K562 (cell line): ENCODE measurements at regions not wholly inside any gene's neighbourhood (a gene's known extent, or its start where the extent isn't known, plus 50 kb on each side); places are given as distances from the start of the nearest gene placed in this dataset.

ENCODE experiments used
- DDX20 ChIP-seq: fragments of 450-650 bp; IDR thresholded peaks from 2 replicates; pipeline ENCODE4 v1.6.1; 2016; ENCODE audit warnings: missing genetic modification characterization, low read depth, mild to moderate bottlenecking, missing compliant biosample characterization, moderate library complexity
- E2F4 ChIP-seq: sonication (generic); formaldehyde crosslinking; IDR thresholded peaks from 2 replicates; pipeline ENCODE4 v1.8.0; 2022; ENCODE audit warnings: mild to moderate bottlenecking, low read depth, missing genetic modification reagents
- GABPA ChIP-seq: fragments of 200-800 bp; sonication (Bioruptor generic); conservative IDR thresholded peaks from 2 replicates; pipeline ENCODE4 v1.6.1; 2016; ENCODE audit warnings: low read depth, missing genetic modification characterization, missing compliant biosample characterization
- IFI16 ChIP-seq: fragments of 250-450 bp; sonication (Bioruptor Pico); IDR thresholded peaks from 2 replicates; pipeline ENCODE4 v2.1.2; 2022; ENCODE audit warnings: mild to moderate bottlenecking, inconsistent platforms
- KDM5B ChIP-seq: fragments of 200-600 bp; sonication (generic); IDR thresholded peaks from 2 replicates; pipeline ENCODE4 v1.6.1; 2012; ENCODE audit warnings: low read depth, mild to moderate bottlenecking, moderate library complexity, low read length, control low read depth, inconsistent platforms; ENCODE audit not compliant: insufficient replicate concordance
- MAFK ChIP-seq: IDR thresholded peaks from 2 replicates; pipeline ENCODE4 v1.6.1; 2011; ENCODE audit warnings: low read length, improper control_type of control experiment
- MCM3 ChIP-seq: fragments of 450-650 bp; IDR thresholded peaks from 2 replicates; pipeline ENCODE4 v1.6.1; 2016
- MEF2A ChIP-seq: IDR thresholded peaks from 2 replicates; pipeline ENCODE4 v1.6.1; 2011; ENCODE audit warnings: low read depth, mild to moderate bottlenecking, low read length, moderate library complexity; ENCODE audit not compliant: control insufficient read depth
- NFIC ChIP-seq: fragments of 450-650 bp; IDR thresholded peaks from 2 replicates; pipeline ENCODE4 v1.6.1; 2017; ENCODE audit warnings: mild to moderate bottlenecking, inconsistent platforms
- RERE ChIP-seq: sonication (generic); formaldehyde crosslinking; IDR thresholded peaks from 2 replicates; pipeline ENCODE4 v1.8.0; 2023; ENCODE audit warnings: missing genetic modification reagents, mild to moderate bottlenecking, borderline replicate concordance
- SIX5 ChIP-seq, 2 experiments: IDR thresholded peaks; 2 replicates each; pipeline ENCODE4 v1.6.1; 2011; ENCODE audit warnings: low read length in 2 of 2, borderline replicate concordance in 1 of 2, low read depth in 1 of 2, mild to moderate bottlenecking in 1 of 2, moderate library complexity in 1 of 2; ENCODE audit not compliant: insufficient read depth in 1 of 2
- SMAD1 ChIP-seq: fragments of 150-350 bp; IDR thresholded peaks from 2 replicates; pipeline ENCODE4 v1.6.1; 2014; ENCODE audit warnings: low read length, low read depth; ENCODE audit not compliant: partially characterized antibody
- TAF1 ChIP-seq: IDR thresholded peaks from 2 replicates; pipeline ENCODE4 v1.6.1; 2011; ENCODE audit warnings: mild to moderate bottlenecking, low read length, moderate library complexity; ENCODE audit not compliant: insufficient read depth, control insufficient read depth, severe bottlenecking; ENCODE audit errors: extremely low read depth
- TBL1XR1 ChIP-seq, 2 experiments: IDR thresholded peaks; 2 replicates each; pipeline ENCODE4 v1.6.1; 2012; ENCODE audit warnings: improper control_type of control experiment in 2 of 2, low read length in 2 of 2, mild to moderate bottlenecking in 1 of 2
- USF2 ChIP-seq: sonication (generic); formaldehyde crosslinking; IDR thresholded peaks from 2 replicates; pipeline ENCODE4 v1.5.0; 2020; ENCODE audit warnings: missing genetic modification reagents
- ZNF395 ChIP-seq: fragments of 200-800 bp; sonication (Bioruptor generic); IDR thresholded peaks from 2 replicates; pipeline ENCODE4 v1.6.1; 2017; ENCODE audit warnings: missing genetic modification characterization, missing compliant biosample characterization
- ZNF511 ChIP-seq: sonication (generic); formaldehyde crosslinking; IDR thresholded peaks from 2 replicates; pipeline ENCODE4 v1.8.0; 2022; ENCODE audit warnings: mild to moderate bottlenecking, missing genetic modification reagents

- TF ChIP-seq E2F4 (CRISPR knock-in tag) = no peak
- TF ChIP-seq KDM5B = no peak
- no peak for TF ChIP-seq NFIC
- TF ChIP-seq DDX20 (tag) = no peak
- TF ChIP-seq GABPA (tag) = 0 out of 2 replicates have a peak, but pooled peaks have one; percentile 22
- TF ChIP-seq SMAD1 = no peak
- no peak for TF ChIP-seq RERE (CRISPR knock-in tag)
- TF ChIP-seq ZNF511 (CRISPR knock-in tag) = no peak
- no peak for TF ChIP-seq MAFK
- peak; percentile 88 to 90 for TF ChIP-seq SIX5 (IDR thresholded peaks at IDR 0.05; ENCODE audit: borderline replicate concordance in 1 of 2, insufficient read depth in 1 of 2, low read depth in 1 of 2, low read length in 2 of 2)
- no peak for TF ChIP-seq TAF1
- TF ChIP-seq ZNF395 (CRISPR knock-in tag) = no peak
- TF ChIP-seq USF2 = peak; percentile 98
- no peak for TF ChIP-seq MCM3
- TF ChIP-seq TBL1XR1 (IDR thresholded peaks at IDR 0.05; ENCODE audit: low read length in 2 of 2) = no peak
- no peak for TF ChIP-seq IFI16 (CRISPR knock-in tag)
- no peak for TF ChIP-seq MEF2A
These were observed 52.7 kb upstream of the ATP5PO start (continued) for GRCh38 chr21:33968080-33968994.
